GM03348 (cell line): ENCODE measurements at regions not wholly inside any gene's neighbourhood (a gene's known extent, or its start where the extent isn't known, plus 50 kb on each side); places are given as distances from the start of the nearest gene placed in this dataset.
"Not testable (repeated sequence)": the region's sequence is repeated elsewhere in the genome, so short reads cannot be mapped to it uniquely, and the experiment has no call there.

Source experiments
- DNase-seq: peaks from one replicate; pipeline ENCODE4 v3.0.0; 2012; ENCODE audit warnings: low spot score

- DNase-seq, result no peak
Observed at GRCh38 chr4:129682586-129682985, 586.6 kb downstream of the C4orf33 start.

GRCh38 chr4:129707949-129708348, 612.0 kb downstream of the C4orf33 start:
- no peak for DNase-seq

DNA sequence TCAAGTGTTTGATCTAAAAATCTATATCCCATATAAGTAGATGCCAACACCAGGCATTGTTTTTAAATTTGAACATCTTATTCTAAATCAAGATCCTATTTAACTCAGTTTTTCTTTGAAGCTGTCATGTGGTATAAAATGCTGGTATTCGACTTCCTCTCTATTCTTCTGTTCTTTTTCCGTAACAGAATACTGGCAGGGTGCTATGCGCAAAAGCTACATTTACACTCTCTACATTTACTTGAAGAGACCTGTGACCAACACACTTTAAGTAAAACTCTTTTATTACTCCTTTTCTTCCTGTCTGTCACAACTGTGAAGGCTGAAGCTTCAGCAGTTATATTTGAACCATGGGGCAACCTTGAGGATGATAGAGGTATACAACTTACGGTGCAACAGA, 612.8 kb downstream of the C4orf33 start:
- DNase-seq, result no peak

DNA sequence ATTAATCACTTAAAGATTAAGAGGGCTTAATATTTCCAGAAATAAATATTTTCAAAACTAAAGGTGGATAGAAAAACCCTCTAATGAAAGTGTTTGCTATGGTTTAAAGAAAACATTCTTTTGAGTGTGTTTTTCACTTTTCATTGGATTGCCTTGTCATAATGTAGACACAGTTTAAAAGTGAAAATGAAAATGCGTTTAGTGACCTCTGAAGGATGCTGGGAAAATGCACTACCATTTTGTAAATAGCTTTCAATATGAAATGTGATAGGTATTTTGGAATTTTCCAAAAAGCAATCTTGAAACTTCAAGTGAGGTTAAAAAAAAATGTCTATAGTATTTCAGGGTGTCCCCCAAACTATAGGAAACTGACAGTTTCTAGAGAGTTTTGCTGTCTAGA, 642.2 kb downstream of the C4orf33 start:
- DNase-seq, result no peak

- no peak for DNase-seq
Observed at GRCh38 chr4:129747756-129748155, 651.8 kb downstream of the C4orf33 start.

DNA sequence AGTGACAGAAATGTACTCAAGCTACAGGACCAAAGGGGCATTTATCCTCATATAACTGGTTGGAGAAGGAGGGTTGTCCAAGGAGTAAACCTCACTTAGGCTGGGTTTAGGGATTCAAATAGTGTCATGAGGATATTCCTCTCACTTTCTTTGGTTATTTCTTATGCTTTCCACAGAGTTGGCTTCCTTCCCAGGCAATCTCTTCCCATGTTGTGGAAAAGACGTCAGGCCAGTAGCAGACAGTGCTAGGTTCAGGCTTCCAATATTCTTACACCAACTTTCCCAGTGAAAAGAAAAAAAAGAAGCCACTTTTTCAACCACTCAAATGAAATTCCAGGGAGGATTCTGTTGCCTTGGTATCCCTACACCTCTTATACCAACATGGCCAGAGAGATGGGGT, 653.0 kb downstream of the C4orf33 start:
- DNase-seq, result no peak

DNA sequence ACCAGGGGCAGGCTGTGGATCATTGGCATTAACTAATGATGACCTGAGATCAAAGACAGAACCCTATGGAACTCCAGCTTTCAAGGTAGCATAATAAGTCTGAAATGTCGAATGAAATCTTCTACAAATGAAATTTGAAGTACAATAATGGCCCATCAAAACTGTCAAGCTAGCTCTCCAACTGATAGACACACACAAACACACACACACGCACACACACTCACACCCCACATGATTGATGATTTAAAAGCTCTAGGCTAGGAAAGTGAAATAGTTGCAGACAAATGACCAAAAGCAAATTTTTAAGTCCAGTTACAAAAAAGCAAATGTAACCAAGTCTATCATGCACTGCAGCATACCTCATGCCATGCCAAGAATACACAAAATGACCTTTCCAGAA, 655.7 kb downstream of the C4orf33 start:
- no peak for DNase-seq

DNA sequence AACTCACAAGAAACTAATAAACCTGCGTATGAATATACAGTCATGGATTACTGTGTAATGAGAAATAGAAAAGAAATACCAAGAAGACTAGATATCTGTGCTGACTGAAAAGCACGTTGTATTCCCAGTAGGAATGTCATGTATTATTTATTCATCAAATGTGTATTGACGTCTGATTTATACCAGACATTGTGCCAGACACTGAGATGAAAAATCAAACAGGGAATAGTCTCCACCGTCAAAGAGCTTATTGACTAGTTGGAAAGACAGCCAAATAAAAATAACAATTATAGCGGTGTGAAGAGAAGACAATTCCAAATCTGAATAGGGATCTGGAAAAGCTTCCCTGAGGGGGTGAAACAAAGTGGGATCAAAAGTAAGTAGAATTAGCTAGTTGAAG, 687.6 kb downstream of the C4orf33 start:
- no peak for DNase-seq

DNA sequence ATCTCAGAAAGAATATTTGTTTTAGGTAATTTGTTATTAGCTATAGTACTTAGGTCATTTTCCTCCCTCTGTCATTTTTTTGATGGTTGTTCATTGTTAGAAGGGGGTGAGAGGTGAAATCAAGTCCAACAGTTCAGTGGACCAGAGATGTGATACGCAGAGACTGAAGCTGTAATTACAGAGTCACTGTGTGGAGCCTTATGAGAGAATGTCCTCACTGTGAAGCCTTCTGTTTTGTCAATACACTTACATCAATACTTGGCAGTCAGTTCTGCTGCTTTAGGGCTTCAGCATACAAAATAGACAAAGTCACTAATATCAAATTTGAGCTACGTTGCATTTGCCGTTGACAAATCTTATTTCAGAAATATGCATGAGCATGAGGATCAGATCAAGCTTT, 692.5 kb downstream of the C4orf33 start:
- DNase-seq, result no peak

- no peak for DNase-seq
Observed at GRCh38 chr4:129804461-129804981, 708.6 kb downstream of the C4orf33 start.

GRCh38 chr4:129806986-129807385, 711.0 kb downstream of the C4orf33 start:
- DNase-seq, result no peak

- DNase-seq, result no peak
Observed at GRCh38 chr4:129808242-129808641, 712.3 kb downstream of the C4orf33 start.

GRCh38 chr4:129821073-129821472, 725.1 kb downstream of the C4orf33 start:
- no peak for DNase-seq

- no peak for DNase-seq
Observed at GRCh38 chr4:129821963-129822362, 726.0 kb downstream of the C4orf33 start.

DNA sequence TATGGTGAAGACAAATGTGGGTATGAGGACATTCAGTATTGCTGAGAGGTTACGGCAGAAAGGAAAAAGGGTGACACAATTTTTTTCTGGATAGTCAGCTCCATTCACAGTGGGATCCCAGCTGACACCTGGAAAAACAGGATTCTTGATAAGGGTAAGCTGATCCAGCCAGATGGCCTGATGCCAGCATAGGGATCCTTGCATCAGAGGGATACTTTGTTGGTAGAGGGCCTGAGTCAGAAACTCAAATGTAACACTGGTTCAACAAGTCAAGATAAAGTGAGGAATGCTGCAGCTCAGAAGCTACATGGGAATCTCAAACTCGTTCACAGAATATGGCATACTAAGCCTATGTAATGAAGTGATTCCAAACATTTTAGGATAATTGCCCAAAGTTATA, 726.7 kb downstream of the C4orf33 start:
- DNase-seq, result no peak

DNA sequence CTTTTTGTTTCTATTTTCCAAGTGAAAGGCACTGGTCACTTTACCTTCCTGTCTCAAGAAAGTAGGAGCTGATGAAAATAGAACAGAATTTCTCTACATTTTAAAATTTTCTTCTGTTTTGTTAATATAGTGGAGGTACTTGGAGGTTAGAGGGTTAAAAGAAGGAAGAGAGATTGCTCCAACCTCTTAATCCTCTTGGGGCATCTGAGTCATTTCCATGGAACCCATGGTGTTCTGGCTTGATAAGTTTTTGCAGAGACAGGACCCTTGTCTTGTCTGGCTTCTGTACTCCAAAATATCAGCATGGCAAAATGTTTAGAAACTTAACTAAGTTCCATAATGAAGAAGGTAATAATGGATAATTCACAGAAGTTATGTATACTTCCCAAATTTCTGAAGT, 727.2 kb downstream of the C4orf33 start:
- DNase-seq, result no peak

- DNase-seq, result no peak
Observed at GRCh38 chr4:129829373-129829772, 733.4 kb downstream of the C4orf33 start.

DNA sequence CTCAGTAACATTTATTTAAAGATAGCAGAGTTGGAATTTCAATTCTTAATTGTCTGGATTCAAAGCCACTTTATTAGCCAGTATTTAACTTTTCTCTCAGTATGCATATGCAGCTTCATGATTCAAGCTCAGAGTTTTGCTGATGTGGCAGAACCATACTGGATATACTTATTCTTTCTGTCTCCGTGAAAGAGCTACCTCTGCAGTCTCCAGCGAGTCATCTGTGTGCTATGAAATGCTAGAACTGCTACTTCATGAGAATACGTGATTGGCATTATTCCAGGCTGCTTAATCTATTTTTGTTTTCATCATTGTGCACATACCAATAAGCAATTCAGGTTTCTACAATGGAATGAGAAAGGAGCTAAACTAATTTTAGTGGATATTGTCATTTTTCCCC, 743.7 kb downstream of the C4orf33 start:
- DNase-seq, result no peak

GRCh38 chr4:129842096-129842495, 746.1 kb downstream of the C4orf33 start:
- DNase-seq, result no peak

DNA sequence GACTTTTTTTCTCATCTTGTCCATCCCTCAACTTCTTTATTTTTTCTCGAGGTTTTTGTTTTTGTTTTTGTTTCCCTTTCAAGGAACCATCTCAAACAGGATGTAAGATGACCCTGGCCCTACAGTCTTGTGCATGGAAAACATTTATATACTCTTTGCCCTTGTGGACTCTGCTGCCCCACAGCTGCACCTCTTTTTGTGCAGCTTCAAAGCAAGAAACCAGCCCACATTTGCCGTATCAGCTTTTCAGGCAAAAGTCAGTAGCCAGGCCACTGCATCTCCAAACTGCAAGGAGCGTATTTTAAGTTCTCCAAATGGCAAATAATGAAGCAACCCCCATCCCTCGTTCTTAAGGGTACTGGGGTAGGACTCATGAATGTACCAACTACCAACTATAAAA, 756.5 kb downstream of the C4orf33 start:
- DNase-seq, result no peak

DNA sequence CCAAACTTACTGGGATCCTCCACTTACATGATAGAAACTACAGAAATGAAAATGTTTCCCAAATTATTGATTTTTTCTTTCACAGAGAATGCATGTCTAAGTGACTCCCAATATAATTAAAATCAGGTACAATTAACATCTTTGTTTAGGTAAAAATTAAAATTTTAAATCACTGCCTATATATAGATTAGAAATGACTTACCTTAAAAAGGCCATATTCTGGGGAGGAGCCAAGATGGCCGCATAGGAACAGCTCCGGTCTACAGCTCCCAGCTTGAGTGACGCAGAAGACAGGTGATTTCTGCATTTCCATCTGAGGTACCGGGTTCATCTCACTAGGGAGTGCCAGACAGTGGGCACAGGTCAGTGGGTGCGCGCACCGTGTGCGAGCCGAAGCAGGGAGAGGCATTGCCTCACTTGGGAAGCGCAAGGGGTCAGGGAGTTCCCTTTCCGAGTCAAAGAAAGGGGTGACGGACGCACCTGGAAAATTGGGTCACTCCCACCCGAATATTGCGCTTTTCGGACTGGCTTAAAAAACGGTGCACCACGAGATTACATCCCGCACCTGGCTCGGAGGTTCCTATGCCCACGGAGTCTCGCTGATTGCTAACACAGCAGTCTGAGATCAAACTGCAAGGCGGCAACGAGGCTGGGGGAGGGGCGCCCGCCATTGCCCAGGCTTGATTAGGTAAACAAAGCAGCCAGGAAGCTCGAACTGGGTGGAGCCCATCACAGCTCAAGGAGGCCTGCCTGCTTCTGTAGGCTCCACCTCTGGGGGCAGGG, 757.9 kb downstream of the C4orf33 start:
- not testable (repeated sequence) for DNase-seq

DNA sequence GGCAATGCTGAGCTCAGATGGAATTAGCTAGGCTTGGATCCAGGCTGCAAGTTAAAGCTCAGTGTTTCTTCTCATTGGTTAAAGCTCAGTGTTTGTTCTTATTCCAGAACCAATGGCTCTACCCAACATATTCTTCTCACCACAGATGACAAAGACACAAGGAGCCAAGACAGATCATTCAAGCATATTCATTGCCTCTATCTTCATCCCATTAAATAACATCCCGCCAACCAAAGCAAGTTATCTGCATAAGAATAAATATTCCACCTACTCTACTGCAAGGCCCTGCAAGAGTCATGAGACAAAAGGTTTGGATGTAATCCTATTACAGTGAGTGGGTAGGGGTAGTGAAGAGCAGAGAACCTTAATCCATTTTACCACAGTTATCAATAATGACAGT, 766.5 kb downstream of the C4orf33 start:
- no peak for DNase-seq

DNA sequence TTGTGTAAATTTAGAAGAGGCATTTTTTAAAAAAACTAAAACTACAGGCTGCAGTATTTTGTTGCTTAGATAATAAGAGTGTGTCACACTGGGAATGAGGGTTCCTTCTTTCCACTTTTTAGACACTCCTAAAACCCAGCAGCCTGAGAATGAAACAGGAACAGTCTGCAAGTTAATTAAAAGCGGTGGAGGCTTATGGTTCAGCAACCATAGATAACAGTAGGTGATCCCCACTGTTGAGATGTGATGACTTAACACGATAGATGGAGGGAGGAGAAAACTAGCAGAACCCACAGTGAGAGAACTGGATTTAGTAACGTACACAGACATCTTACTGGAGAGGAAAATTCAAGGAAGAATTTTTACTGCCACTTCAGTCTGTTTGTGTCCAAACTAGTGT, 767.3 kb downstream of the C4orf33 start:
- no peak for DNase-seq

- no peak for DNase-seq
Observed at GRCh38 chr4:129883996-129884395, 788.0 kb downstream of the C4orf33 start.
